Gastrocnemius medialis (tissue), 4 donors: ENCODE measurements at regions not wholly inside any gene's neighbourhood (a gene's known extent, or its start where the extent isn't known, plus 50 kb on each side); places are given as distances from the start of the nearest gene placed in this dataset.

Source experiments
- POLR2A ChIP-seq, 2 donors: fragments of 450-650 bp; IDR thresholded peaks; one replicate each; pipeline ENCODE4 v1.6.1; 2017; ENCODE audit warnings: antibody characterized with exemption in 2 of 2, mild to moderate bottlenecking in 2 of 2, moderate library complexity in 2 of 2
- TF ChIP-seq, protein P1 (sequence below), 5 experiments: fragments of 450-650 bp in 3 of 5; fragments of 200-600 bp in 2 of 5; sonication (generic) in 2 of 5; IDR thresholded peaks in 4 of 5; conservative IDR thresholded peaks in 1 of 5; 1 replicate in 4 of 5; 2 replicates in 1 of 5; pipeline ENCODE4 v1.5.1; 2016 to 2019; ENCODE audit warnings: antibody characterized with exemption in 5 of 5, mild to moderate bottlenecking in 3 of 5, moderate library complexity in 3 of 5

DNA sequence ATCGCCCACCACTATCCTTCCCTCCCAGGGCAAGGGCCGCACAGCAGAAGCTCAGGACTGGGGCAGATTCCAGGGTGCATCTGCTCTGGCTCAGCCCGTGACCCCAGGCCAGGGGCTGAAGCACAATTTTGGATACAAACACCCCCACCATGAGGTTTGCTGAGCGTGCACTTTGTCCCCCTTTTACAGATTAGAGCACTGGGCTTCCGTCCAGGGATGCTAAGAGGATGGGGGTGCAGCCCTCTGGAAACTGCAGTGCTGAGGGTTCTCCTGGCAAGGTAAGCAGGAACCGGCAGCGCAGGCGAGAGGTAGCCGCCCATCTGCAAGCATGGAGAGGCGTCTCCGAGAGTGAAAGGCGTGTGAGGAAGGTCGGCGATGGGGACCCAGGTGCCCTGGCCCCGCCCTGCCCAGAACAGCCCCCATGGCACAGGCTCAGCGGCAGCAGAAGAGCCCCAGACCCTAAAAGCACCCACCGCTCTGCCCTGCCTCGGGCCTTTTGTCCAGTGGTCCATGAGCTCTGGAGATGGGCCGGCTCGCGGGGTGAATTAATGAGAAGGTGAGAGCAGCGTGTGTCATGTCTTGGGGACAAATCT is 54.5 kb upstream of the OLFM1 start:
- TF ChIP-seq, protein P1, sequence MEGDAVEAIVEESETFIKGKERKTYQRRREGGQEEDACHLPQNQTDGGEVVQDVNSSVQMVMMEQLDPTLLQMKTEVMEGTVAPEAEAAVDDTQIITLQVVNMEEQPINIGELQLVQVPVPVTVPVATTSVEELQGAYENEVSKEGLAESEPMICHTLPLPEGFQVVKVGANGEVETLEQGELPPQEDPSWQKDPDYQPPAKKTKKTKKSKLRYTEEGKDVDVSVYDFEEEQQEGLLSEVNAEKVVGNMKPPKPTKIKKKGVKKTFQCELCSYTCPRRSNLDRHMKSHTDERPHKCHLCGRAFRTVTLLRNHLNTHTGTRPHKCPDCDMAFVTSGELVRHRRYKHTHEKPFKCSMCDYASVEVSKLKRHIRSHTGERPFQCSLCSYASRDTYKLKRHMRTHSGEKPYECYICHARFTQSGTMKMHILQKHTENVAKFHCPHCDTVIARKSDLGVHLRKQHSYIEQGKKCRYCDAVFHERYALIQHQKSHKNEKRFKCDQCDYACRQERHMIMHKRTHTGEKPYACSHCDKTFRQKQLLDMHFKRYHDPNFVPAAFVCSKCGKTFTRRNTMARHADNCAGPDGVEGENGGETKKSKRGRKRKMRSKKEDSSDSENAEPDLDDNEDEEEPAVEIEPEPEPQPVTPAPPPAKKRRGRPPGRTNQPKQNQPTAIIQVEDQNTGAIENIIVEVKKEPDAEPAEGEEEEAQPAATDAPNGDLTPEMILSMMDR (IDR thresholded peaks at IDR 0.05 in 4 of 5, conservative IDR thresholded peaks at IDR 0.05 in 1 of 5), result no peak
- no peak for TF ChIP-seq POLR2A (IDR thresholded peaks at IDR 0.05)
